ENCODE measurements at regions not wholly inside any gene's neighbourhood (a gene's known extent, or its start where the extent isn't known, plus 50 kb on each side); places are given as distances from the start of the nearest gene placed in this dataset.
A peak's percentile ranks its signal among the peaks of the same experiment; 100 is the strongest.

GRCh38 chr2:234304950-234305349 is 191.9 kb downstream of the ARL4C start:
- DNase-seq: no peak

GRCh38 chr2:234302664-234302991 is 194.3 kb downstream of the ARL4C start:
- DNase-seq: no peak

GRCh38 chr2:234300932-234301823 is 195.7 kb downstream of the ARL4C start:
- DNase-seq: no peak

- DNase-seq: no peak
Measured at GRCh38 chr2:234300391-234300925, 196.4 kb downstream of the ARL4C start.

GRCh38 chr2:234298918-234299317 is 198.0 kb downstream of the ARL4C start:
- no peak for DNase-seq

GRCh38 chr2:234296991-234297390 is 199.9 kb downstream of the ARL4C start:
- DNase-seq: no peak

- DNase-seq: no peak
Measured at GRCh38 chr2:234293973-234294372, 202.9 kb downstream of the ARL4C start.

GRCh38 chr2:234292962-234293243 is 204.0 kb downstream of the ARL4C start:
- DNase-seq: no peak

GRCh38 chr2:234292205-234292961 is 204.5 kb downstream of the ARL4C start:
- DNase-seq: no peak

- no peak for DNase-seq
Measured at GRCh38 chr2:234291765-234292204, 205.1 kb downstream of the ARL4C start.

GRCh38 chr2:234290671-234291070 is 206.2 kb downstream of the ARL4C start:
- no peak for DNase-seq

- DNase-seq: peak; percentile 76
Measured at GRCh38 chr2:234289834-234290590, 206.9 kb downstream of the ARL4C start.

- no peak for DNase-seq
Measured at GRCh38 chr2:234288974-234289455, 207.9 kb downstream of the ARL4C start.

- no peak for DNase-seq
Measured at GRCh38 chr2:234287650-234288049, 209.2 kb downstream of the ARL4C start.

- no peak for DNase-seq
Measured at GRCh38 chr2:234286956-234287355, 209.9 kb downstream of the ARL4C start.

- no peak for DNase-seq
Measured at GRCh38 chr2:234286118-234286598, 210.7 kb downstream of the ARL4C start.

- peak; percentile 45 for DNase-seq
Measured at GRCh38 chr2:234285541-234285940, 211.3 kb downstream of the ARL4C start.

GRCh38 chr2:234279637-234280036 is 217.2 kb downstream of the ARL4C start:
- DNase-seq: no peak

- no peak for DNase-seq
Measured at GRCh38 chr2:234278556-234279255, 218.2 kb downstream of the ARL4C start.

GRCh38 chr2:234275515-234275914 is 221.4 kb downstream of the ARL4C start:
- DNase-seq: no peak

- DNase-seq: no peak
Measured at GRCh38 chr2:234273887-234274584, 222.8 kb downstream of the ARL4C start.

Measured in skin of body (tissue), 1 donor.